GM12892 (cell line): ENCODE measurements at regions not wholly inside any gene's neighbourhood (a gene's known extent, or its start where the extent isn't known, plus 50 kb on each side); places are given as distances from the start of the nearest gene placed in this dataset.
"Not testable (repeated sequence)": the region's sequence is repeated elsewhere in the genome, so short reads cannot be mapped to it uniquely, and the experiment has no call there.

Experiments
- DNase-seq: peaks from one replicate; pipeline ENCODE4 v3.0.0; 2011; ENCODE audit not compliant: insufficient read length
- FAIRE-seq: peaks from 2 replicates; lab custom pipeline; 2011; peaks lifted over from hg19 to GRCh38; lab: Jason Lieb, UNC
- POLR2A ChIP-seq: IDR thresholded peaks from 2 replicates; pipeline ENCODE4 v1.6.1; 2011; ENCODE audit warnings: low read depth, low read length, control low read depth
- POLR2AphosphoS5 ChIP-seq: IDR thresholded peaks from 2 replicates; pipeline ENCODE4 v1.6.1; 2011; ENCODE audit warnings: low read depth, low read length, control low read depth
- TAF1 ChIP-seq: IDR thresholded peaks from 2 replicates; pipeline ENCODE4 v1.6.1; 2011; ENCODE audit warnings: low read depth, mild to moderate bottlenecking, control low read depth, low read length, borderline replicate concordance

- TF ChIP-seq TAF1, result no peak
- no peak for TF ChIP-seq POLR2AphosphoS5
- no peak for FAIRE-seq
- no peak for DNase-seq
These were observed 104.5 kb upstream of the ZEB2 start for GRCh38 chr2:144624451-144624850.

DNA sequence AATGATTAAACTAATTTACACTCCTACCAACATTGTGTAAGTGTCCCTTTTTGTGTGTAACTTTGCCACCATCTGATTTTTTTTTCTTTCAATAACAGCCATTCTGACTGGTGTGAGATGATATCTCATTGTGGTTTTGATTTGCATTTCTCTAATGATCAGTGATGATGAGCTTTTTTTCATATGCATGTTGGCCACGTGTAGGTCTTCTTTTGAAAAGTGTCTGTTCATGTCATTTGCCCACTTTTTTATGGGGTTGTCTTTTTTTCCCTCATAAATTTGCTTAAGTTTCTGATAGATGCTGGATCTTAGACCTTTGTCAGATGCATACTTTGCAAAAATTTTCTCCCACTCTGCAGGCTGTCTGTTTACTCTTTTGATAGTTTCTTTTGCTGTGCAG, 102.5 kb upstream of the ZEB2 start:
- FAIRE-seq, DNase-seq: not testable (repeated sequence)

- no peak for TF ChIP-seq POLR2AphosphoS5
- no peak for TF ChIP-seq POLR2A
- no peak for TF ChIP-seq TAF1
- FAIRE-seq (no peak), DNase-seq (no peak)
These were observed 101.3 kb upstream of the ZEB2 start for GRCh38 chr2:144621266-144621665.

DNA sequence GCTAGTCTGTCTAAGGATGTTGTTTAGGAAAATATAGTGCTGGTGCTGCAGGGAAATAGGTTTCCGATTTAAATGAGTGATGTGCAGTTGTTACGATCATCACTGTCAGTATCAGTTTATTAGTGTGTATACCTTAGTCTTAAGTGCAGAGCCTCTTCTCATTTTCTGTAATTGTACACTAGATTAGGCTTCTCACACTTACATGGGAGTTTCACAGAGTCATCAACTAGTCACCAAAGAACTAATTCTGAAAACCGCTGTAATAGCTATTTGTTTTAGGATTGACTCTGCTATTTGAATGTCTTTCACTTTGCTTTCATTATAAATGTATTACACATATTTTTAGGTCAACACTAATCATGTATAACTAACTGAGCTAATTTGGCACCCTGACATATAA, 99.8 kb upstream of the ZEB2 start:
- TF ChIP-seq POLR2A, result no peak
- no peak for TF ChIP-seq POLR2AphosphoS5
- TF ChIP-seq TAF1, result no peak
- DNase-seq, result no peak
- FAIRE-seq, result no peak

- not testable (repeated sequence) for DNase-seq, FAIRE-seq
These were observed 97.3 kb upstream of the ZEB2 start for GRCh38 chr2:144617171-144617570.

DNA sequence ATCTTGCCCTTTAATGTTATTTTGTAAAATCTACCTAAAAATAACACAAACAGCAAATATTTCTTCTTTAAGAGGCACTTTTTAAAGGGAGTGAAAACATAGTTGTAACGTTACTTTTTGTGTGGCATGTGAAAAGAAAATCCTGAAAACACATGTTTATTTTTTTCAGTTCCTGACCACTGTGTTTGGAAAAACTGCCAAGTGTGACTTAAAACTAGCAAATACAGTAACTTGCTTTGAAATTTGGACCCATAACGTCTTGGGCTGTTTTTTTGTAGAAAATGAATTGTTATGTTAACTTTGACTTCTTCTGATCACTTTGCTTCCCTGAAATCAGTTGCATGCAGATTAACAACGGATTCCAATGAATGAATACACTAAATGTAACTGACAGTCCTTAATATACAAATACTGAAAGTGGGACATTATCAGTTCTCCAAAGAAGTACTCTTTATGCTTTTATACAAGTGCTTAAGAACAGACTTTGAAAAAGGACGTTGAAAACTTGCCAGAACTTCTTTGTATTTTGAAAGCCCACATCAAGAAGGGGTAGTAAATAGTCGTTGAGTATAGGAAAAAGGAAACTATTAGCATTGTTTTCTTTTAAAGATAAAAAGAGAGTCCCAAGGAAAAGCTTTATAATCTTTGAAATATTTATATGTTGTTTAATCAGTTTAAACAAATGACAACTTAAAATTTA, 96.1 kb upstream of the ZEB2 start:
- no peak for DNase-seq
- no peak for FAIRE-seq
- TF ChIP-seq POLR2AphosphoS5, result no peak
- no peak for TF ChIP-seq POLR2A
- no peak for TF ChIP-seq TAF1

GRCh38 chr2:144607891-144608521, 88.1 kb upstream of the ZEB2 start:
- DNase-seq (no peak), FAIRE-seq (no peak)
- no peak for TF ChIP-seq POLR2AphosphoS5

GRCh38 chr2:144607099-144607498, 87.2 kb upstream of the ZEB2 start:
- FAIRE-seq (no peak), DNase-seq (no peak)
- TF ChIP-seq POLR2AphosphoS5 (no peak), POLR2A (no peak), TAF1 (no peak)

DNA sequence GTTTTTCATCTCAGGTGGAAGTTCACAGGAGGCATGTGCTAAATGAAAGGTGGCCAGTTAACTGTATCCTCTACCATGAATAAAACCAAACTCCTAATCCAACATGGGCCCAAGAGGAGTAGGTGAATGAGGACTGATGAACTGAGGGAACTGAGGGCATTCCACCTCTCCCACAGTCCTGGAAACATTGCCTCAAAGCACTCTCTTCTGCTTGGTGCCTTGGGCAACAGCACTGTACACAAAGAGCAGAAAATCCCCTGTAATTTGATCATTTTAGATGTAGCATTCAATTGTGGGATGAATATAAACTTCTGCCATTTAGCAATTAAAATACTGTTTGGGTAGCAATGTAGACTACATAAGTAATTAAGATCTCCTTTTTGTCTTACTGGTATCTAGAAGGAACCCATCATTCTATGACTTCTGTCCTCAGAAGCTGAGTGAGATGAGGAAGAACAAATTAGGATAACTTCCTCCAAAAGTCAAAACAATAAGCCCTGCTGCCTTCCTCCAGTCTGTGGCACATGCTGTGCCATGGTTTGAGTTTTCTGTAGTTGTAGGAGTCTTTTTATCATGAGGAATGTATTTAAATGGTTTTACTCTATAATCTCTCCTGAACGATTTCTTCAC, 86.7 kb upstream of the ZEB2 start:
- TF ChIP-seq POLR2A (no peak), TAF1 (no peak), POLR2AphosphoS5 (no peak)
- FAIRE-seq (no peak), DNase-seq (no peak)

GRCh38 chr2:144605231-144605840, 85.4 kb upstream of the ZEB2 start:
- FAIRE-seq, result no peak
- no peak for DNase-seq
- no peak for TF ChIP-seq POLR2A
- TF ChIP-seq POLR2AphosphoS5, result no peak
- TF ChIP-seq TAF1, result no peak

- FAIRE-seq (no peak), DNase-seq (no peak)
- TF ChIP-seq POLR2A, result no peak
- no peak for TF ChIP-seq POLR2AphosphoS5
- no peak for TF ChIP-seq TAF1
These were observed 83.4 kb upstream of the ZEB2 start for GRCh38 chr2:144603334-144603733.

DNA sequence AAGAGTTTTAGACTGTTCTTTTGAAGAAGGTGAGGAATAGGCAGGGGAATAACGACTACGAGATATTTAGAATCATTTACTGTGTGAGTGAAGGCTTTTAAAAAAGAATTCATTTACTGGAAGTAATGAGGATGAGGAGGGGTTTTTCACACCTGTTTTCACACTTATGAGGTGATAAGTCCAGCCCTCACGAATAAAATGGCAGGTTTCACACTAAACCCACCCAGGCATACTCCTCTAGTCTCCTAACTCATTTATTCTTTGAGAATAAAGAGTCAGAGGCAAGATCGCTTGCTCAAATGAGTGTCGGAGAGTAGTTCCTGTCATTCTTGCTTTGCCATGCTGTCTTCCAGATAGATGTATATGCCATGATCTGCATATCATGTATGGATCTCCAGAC, 79.0 kb upstream of the ZEB2 start:
- TF ChIP-seq POLR2A (no peak), TAF1 (no peak), POLR2AphosphoS5 (no peak)

More for the DNA sequence above, 79.0 kb upstream of the ZEB2 start:
- FAIRE-seq (no peak), DNase-seq (no peak)
